HG03571 (cell line): ENCODE measurements at regions not wholly inside any gene's neighbourhood (a gene's known extent, or its start where the extent isn't known, plus 50 kb on each side); places are given as distances from the start of the nearest gene placed in this dataset.
A peak's percentile ranks its signal among the peaks of the same experiment; 100 is the strongest.

Experiments
- ATAC-seq: cut with Tn5 transposase; IDR thresholded peaks from one replicate; pipeline ENCODE4 v1.9.1; 2021; ENCODE audit not compliant: unreplicated experiment

GRCh38 chr18:73264562-73264921 is 396.8 kb upstream of the NETO1 start:
- no peak for ATAC-seq

GRCh38 chr18:73261923-73262322 is 394.1 kb upstream of the NETO1 start:
- no peak for ATAC-seq

- no peak for ATAC-seq
Observed at GRCh38 chr18:73261243-73261642, 393.5 kb upstream of the NETO1 start.

DNA sequence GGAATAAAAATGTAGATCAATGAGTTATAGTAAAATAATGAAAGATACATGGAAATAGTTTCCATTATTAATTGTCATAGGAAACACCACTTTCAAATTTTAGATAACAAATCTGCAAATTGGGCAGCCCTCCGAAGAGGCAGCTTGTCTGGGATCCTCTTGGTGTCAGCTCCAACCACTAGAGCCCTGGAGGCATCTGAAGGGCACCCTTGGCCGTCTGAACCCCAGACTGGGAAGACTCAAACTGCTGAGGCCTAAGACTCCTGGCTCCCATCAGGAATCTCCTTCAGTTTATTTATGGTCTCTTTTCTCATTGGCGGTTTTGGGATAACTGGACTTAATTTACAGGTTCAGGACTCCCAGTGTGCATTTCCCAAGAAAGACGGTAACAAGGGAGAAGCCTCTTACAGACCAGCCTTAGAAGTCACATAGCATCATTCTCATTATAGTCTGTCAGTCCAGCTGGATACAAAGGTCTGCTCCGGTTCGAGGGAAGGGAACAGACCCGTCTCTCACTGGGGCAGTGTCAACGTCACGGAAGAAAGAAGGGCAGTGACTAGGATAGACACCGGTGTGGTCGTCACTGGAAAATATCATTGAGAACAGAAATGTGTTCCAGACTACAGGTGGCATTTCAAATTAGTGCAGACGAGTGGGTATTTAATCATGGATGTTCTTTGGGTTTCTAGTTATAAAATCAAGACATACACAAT is 390.7 kb upstream of the NETO1 start:
- ATAC-seq: no peak

DNA sequence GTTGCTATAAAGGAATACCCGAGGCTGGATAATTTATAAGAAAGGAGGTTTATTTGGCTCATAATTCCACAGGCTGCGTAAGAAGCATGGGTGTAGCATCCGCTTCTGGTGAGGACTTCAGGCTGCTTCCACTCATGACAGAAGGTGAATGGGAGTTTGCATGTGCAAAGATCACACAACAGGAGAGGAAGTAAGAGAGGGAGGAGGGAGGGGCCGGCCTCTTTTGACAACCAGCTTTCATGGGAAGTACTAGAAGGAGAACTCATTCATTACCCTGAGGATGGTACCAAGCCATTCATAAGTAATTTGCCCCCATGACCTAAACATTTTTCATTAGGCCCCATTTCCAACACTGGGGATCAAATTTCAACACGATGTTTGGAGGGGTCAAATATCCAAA is 386.8 kb upstream of the NETO1 start:
- no peak for ATAC-seq

DNA sequence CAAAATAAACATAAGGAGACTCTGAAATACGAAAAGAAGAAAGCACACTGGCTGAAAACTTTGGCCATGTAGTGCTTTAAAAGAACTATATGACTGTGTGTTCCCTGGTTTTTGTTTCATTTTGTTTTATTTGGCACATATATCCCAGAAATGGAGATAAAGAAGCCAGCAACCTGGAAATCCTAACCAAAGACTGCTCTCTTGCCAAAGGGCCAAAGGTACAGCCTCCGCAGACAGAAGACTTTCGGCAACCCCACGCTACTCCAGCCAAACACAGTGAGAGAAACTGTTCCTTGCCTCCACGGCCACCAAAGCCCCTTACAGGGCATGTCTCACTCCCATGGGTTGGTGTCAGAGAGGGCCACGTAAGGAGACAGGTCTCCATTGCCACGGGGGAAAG is 381.2 kb upstream of the NETO1 start:
- no peak for ATAC-seq

DNA sequence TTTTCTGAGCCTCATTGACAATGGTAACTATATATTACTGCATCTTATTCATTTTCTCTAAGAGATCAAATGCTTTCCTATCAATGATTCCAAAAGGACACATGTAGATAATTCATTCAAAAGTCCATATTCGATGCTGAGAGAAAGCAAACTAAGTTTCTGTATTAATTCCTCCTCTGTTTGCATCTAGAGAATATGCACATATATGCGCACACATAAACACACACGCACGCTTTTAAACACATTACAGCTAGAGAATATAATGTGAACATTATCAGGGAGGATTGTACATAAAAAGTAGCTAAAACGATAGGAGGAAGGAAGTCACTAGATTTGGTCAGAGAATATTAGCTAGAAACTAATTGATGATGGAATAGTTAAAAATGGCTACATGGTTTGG is 379.0 kb upstream of the NETO1 start:
- ATAC-seq: no peak

DNA sequence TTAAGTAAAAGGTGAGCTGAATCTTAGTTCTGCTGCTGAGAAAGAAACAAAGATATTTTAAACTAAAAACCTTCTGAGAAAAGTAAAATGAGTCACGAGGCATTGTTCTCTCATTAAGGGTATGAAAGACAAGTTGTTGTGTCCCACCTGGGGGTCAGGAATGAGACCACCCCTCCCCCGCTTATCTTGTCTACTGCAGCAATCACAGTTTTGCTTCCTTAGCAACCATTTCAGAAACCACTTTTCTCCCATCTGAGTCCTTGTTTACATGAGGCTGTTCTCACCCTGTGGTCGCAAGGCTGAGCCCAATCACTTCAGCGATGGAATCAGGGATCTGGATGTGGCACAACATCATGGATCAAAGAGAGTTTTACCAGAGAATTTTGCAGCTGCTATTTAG is 377.6 kb upstream of the NETO1 start:
- ATAC-seq: no peak

DNA sequence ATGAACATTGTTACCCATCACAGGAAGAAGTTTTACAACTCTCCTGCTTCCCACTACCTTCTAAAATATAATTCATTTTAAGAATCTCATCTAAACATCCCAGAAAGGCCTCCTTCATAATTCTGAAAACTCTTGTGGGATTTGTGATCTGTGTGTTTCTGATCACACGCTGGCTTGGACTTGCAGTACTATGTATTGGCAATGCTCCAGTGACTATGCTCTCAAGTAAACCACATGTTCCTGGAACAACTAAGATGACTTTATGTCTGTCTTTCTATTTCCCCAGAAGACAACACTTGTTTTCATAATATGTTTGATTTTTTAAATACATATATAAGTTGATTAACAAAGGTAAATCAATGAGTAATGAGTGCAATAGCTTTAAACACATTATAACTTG is 376.6 kb upstream of the NETO1 start:
- no peak for ATAC-seq

DNA sequence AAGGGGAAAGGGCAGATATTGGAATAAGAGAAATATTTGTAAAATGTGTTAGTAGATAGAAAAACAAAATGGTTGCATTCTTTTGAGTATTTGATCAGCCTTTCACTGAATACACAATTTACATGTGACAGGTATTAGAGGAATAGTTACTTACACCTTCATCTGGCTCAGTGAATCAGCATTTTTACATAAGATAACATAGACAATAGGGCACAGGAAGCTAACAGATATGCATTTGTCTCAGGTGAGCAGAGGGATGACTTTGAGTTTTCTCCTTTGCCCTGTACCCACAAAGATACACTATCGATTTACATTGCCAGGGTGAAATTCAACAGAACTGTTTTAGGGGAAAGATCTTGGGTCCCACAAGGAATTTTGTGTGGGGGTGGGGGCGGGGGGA is 373.1 kb upstream of the NETO1 start:
- ATAC-seq: no peak

GRCh38 chr18:73235921-73236320 is 368.1 kb upstream of the NETO1 start:
- ATAC-seq: no peak

DNA sequence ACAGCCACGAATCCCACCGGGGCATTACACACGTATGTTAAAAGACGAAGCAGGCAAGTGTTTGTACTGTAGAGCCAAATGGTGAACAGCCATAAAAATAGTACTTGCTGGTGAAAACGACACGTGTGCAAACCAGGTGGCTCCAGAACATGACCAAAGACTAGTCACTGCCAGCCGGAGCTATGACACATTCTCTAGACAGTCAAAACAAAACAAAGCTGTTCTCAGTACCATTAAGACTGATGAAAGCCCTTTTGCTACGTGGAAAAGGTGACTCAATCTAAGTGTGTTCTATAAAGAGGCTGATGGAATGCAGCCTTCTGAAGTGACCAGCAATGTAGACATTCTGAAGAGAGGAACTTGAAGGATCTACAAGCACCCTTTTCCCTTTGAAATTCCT is 367.7 kb upstream of the NETO1 start:
- ATAC-seq: peak; percentile 84

- peak; percentile 89 for ATAC-seq
Observed at GRCh38 chr18:73232933-73233332, 365.1 kb upstream of the NETO1 start.

- no peak for ATAC-seq
Observed at GRCh38 chr18:73220663-73221062, 352.9 kb upstream of the NETO1 start.

- no peak for ATAC-seq
Observed at GRCh38 chr18:73218293-73218692, 350.5 kb upstream of the NETO1 start.

DNA sequence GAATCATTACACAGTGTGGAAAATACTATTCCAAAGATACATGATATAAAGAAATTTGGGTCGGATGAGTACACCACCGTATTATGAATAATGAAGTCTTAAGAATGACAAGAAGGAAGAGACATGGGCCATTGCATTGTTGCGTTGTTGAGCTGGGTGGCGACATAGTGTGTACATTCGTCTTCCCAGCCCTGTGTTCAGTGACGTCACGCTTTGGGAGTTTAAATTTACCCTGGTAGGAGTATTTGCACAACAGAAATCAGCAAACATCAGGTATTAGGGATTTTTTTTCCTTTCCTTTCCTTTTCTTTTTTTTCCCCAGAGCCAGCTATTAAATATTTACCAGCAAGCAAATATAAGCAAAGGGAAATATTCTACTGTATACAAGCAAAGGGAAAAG is 347.2 kb upstream of the NETO1 start:
- no peak for ATAC-seq

DNA sequence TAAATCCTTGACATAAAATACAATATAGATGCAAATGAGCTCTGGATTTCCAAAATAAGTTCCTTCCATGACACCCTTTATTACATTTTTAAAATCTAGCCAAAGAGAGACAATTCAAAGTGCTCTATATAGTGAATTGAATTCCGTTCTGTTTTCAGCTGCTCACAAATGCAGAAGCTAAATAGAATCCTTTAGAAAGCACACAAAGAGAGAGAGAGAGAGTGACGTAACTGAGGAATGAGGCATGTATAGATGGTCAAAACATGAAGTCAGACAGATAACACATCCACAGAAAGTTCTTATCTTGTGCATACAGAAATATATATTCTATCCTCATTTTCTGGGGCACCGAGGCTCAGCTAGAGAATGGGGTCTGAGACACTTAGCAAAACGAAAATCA is 344.7 kb upstream of the NETO1 start:
- ATAC-seq: no peak

DNA sequence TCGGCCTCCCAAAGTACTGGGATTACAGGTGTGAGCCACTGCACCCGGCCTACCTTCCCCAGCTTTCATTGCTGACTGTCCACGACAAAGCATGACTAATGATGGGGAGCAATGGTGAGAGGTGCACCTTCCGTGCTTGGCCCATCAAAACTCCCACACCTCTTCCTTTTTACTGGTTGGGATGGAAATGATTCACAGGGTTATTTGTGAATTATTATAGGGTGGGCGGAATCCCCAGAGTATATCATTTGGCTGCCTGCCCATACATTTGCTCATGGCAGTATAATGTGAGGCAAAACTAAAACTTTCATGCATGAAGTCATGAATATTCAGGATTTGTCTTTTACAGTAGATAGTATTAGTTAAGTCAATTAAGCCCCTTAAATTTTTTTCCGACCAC is 334.2 kb upstream of the NETO1 start:
- no peak for ATAC-seq

DNA sequence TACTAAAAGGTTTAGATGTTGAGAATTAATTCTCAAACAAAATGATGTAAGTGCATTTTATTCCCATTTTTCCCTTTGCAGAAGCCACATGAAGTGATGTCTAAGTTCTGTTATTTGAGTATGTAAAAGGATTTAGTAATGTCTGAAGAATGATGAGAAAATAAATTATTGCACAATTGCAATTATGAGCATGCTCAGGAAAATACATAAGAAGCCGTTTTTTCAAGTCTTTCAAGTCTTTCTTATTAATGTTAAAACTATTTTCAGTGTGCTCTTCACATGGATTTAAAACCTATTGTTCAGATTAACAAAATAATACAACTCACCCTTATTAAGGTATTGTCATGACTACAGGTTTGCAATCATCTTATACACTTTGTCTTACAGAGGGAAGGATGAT is 331.4 kb upstream of the NETO1 start:
- no peak for ATAC-seq

GRCh38 chr18:73189718-73190117 is 321.9 kb upstream of the NETO1 start:
- ATAC-seq: no peak

GRCh38 chr18:73168236-73168635 is 300.4 kb upstream of the NETO1 start:
- no peak for ATAC-seq

DNA sequence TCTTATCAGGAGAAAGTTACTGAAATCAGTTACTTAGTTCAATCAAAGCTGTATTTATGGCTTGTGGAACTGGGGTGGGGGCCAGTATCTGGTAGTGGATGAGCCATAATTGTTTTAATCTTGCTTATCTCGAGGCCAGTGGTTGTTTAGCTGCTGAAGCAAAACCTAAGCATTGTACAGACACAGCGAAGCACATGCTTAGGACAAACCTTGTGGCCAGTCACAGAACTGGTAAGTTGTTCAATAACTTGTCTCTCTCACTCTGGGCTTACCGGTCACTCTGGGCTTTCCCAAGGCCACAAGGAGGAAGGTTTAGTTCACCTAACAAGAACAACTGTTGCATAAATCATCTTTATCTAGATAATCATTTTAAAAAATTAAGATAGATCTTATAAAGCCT is 296.6 kb upstream of the NETO1 start:
- ATAC-seq: no peak

- no peak for ATAC-seq
Observed at GRCh38 chr18:73163236-73163635, 295.4 kb upstream of the NETO1 start.

DNA sequence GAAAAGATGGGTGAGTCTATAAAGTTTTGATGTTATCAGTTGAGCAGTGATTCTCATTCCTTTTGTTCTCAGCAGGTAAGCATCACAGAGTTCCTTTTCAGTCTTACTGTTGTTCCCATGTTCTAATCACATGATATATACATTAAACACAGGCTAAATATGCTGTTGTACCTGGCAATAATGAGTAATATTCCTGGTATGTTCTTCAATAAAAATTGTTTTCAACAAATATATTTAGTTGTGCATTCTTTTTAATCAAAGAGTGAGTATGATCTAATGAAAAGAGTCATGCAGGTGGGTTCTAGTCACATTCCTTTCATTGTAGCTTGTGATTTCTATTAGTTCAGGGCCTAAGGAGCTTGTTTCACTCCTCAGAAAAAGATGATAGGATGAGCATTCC is 288.3 kb upstream of the NETO1 start:
- ATAC-seq: no peak
